ENCODE measurements at regions not wholly inside any gene's neighbourhood (a gene's known extent, or its start where the extent isn't known, plus 50 kb on each side); places are given as distances from the start of the nearest gene placed in this dataset.

DNA sequence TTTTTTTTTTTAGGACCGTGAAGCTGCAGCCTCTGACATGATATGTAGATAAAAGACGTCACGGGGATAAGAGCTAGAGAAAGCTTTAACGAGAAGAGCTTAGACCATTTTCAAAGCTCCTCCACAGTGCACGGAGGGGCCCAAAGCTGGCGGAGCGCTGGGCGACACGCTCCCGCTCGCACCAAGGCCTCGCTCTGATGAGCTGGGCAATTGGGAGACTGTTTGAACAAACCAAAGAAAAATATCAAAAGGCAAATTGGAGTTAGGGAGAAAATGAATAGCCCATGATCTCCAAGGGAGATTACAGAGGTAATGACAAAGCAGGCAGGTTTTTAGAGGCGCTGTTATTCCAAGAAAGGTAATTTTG lies 179.4 kb downstream of the SREK1 start:
- TF ChIP-seq, protein P1, sequence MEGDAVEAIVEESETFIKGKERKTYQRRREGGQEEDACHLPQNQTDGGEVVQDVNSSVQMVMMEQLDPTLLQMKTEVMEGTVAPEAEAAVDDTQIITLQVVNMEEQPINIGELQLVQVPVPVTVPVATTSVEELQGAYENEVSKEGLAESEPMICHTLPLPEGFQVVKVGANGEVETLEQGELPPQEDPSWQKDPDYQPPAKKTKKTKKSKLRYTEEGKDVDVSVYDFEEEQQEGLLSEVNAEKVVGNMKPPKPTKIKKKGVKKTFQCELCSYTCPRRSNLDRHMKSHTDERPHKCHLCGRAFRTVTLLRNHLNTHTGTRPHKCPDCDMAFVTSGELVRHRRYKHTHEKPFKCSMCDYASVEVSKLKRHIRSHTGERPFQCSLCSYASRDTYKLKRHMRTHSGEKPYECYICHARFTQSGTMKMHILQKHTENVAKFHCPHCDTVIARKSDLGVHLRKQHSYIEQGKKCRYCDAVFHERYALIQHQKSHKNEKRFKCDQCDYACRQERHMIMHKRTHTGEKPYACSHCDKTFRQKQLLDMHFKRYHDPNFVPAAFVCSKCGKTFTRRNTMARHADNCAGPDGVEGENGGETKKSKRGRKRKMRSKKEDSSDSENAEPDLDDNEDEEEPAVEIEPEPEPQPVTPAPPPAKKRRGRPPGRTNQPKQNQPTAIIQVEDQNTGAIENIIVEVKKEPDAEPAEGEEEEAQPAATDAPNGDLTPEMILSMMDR (IDR thresholded peaks at IDR 0.05): no peak
- no peak for TF ChIP-seq EZH2 (IDR thresholded peaks at IDR 0.05)

Data from neural progenitor cell (in vitro differentiated cells).